ENCODE measurements at regions not wholly inside any gene's neighbourhood (a gene's known extent, or its start where the extent isn't known, plus 50 kb on each side); places are given as distances from the start of the nearest gene placed in this dataset.
A peak's percentile ranks its signal among the peaks of the same experiment; 100 is the strongest.

DNA sequence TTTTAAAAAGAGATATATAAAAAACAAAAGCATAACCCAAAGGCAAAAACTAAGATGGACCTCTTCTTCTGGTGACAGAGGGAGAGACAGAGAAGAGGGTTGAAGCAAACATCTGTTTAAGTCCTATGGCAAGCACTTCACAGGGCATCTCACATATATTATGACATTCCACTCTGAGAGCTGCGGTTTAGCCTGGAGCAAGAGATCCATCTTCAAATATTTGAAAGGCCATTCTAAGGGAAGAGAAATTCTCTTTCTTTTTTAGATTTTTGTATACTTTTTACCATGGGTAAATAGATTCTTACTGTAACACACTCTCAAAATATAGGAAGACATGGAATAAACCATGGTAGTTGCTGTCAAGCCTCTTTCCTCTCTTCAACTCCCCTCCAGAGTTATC, 204.1 kb downstream of the GXYLT1 start:
- ATAC-seq (ENCODE audit: low read depth) = no peak
- Mint-ChIP-seq H3K36me3 (no peaks in the 10 kb centered on the region), H3K4me3 (no peak overlapping the region), H3K4me1 (no peaks in the 10 kb centered on the region), H3K27me3 (peaks cover 14% of the 10 kb centered on the region), H3K9me3 (peaks cover 3% of the 10 kb centered on the region), H3K27ac (no peak overlapping the region)
- DNase-seq (ENCODE audit: low spot score in 2 of 2) = no peak

DNA sequence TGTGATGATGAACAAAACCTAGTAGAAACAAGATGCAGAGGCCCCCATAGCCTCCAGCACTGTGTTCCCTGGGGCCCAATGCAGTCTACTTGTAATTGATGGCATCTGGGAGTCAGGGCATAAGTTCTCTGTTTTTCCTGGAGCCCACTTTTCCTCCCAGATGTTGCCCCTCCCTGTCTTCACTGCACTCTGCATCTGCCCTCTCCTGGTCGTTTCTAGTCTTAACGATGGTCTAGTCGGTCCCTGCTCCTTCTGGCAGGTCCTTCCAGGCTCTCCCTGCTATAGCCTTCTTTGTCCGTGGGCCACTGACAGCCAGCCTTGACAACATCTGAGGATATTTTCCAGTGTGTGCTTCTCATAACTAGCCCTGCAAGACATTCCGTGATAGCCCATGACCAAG, 208.3 kb downstream of the GXYLT1 start:
- Mint-ChIP-seq H3K4me3 (no peak overlapping the region), H3K4me1 (peaks cover 4% of the 10 kb centered on the region), H3K36me3 (no peaks in the 10 kb centered on the region), H3K9me3 (no peaks in the 10 kb centered on the region), H3K27ac (no peak overlapping the region), H3K27me3 (peaks cover 23% of the 10 kb centered on the region)
- DNase-seq (ENCODE audit: low spot score in 2 of 2) = no peak
- no peak for ATAC-seq (ENCODE audit: low read depth)

DNA sequence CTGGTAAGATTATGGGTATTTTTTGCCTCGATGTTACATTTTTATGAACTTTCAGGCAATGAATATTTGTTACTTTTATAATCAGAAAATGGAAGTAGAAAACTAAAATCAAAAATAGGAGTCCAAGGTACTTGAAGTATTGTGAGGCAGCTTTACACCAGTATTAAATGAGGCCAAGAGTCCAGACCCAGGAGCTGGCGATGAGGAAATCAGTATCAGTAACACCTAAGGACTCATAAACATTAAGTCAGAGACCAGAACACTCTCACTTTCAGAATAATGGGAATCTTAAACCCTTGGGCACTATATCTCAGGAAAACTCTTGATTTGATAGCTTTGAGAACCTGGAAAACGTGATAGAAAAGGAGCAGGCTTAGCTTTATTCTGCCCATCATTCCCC, 208.8 kb downstream of the GXYLT1 start:
- ATAC-seq (ENCODE audit: low read depth) (no peak), DNase-seq (ENCODE audit: low spot score in 2 of 2) (no peak)
- Mint-ChIP-seq H3K4me3 (no peak overlapping the region), H3K9me3 (no peaks in the 10 kb centered on the region), H3K36me3 (no peaks in the 10 kb centered on the region), H3K4me1 (peaks cover 6% of the 10 kb centered on the region), H3K27ac (no peak overlapping the region), H3K27me3 (peaks cover 23% of the 10 kb centered on the region)

DNA sequence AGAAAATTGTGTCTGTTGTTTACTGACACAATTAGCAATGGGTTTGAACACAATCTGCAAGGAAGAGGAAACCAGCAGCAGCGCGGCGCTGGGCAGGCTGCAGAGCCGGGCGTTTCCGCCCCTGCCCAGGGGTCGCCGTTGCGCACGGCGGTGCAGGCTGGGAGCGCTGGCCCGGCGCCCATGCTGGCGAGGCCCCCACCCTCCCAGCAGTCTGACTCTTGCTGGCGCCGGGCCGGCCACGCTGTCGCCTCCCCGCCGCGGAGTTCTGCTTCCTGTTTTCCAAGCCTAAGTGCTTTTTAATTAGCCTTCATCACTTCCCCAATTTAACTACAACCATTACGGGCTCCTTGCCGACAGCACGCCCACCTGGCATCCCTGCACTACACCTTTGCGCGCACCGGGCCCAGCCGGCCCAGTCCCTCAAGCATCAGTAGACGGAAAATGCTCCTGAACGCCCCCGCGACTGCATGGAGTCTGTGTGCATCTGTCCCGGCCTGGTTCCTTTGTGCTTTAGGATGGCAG, 212.1 kb downstream of the GXYLT1 start:
- H3K4me1 Mint-ChIP-seq = peaks cover 12% of the 10 kb centered on the region
- no peak overlapping the region for H3K27ac Mint-ChIP-seq
- H3K4me3 Mint-ChIP-seq = peak overlapping the region; percentile 79
- ATAC-seq (ENCODE audit: low read depth) (peak; percentile 82), DNase-seq (ENCODE audit: low spot score in 2 of 2) (peak; percentile 6 to 28)
- H3K9me3 Mint-ChIP-seq = no peaks in the 10 kb centered on the region
- no peaks in the 10 kb centered on the region for H3K36me3 Mint-ChIP-seq
- H3K27me3 Mint-ChIP-seq = peaks cover 20% of the 10 kb centered on the region

DNA sequence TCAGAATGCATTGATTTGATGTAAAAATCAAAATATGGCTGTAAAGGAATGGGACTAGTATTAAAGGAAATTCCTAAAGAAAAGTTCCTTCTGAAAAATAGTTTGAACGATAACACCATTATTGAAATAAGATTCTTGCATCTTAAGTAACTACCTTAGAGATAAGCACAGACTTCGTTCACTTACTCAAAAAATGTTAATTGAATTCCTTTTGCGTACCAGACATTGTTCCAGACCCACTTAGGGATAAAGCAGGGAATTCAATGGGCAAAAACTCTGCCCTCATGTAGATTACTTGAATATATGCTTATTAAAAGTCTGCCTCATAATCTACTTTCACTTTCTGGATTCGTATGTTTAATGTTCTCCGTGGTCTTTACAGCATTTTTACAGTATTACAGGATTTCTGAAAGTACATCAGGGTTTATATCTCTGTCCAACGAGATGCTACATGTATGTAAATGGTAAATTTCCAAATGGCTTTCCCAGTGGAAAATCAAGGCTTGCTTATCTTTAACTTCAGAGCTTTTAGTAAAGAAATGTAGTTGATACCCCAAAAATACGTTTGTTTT, 213.7 kb downstream of the GXYLT1 start:
- Mint-ChIP-seq H3K27me3 (peaks cover 13% of the 10 kb centered on the region), H3K27ac (no peak overlapping the region), H3K4me3 (peak overlapping the region; percentile 28), H3K36me3 (no peaks in the 10 kb centered on the region), H3K9me3 (no peaks in the 10 kb centered on the region), H3K4me1 (peaks cover 12% of the 10 kb centered on the region)
- ATAC-seq (ENCODE audit: low read depth) (no peak), DNase-seq (ENCODE audit: low spot score in 2 of 2) (no peak)

DNA sequence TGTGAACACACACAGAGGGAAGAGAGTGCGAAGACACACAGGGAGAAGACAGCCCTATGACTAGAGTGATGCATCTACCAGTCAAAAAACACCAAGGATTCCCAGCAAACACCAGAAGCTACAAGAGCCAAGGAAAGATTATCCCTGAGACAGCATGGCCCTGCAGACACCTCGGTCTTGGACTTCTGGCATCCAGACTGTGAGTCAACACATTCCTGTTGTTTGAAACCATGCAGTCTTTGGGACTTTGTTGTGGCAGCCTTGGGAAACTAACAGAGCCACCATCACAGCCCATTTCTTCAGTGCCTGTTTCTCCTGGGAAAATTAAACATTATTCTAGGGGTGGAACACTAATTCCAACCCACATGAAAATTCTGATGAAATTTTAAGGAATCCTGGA, 220.6 kb downstream of the GXYLT1 start:
- no peak overlapping the region for H3K4me3 Mint-ChIP-seq
- no peaks in the 10 kb centered on the region for H3K9me3 Mint-ChIP-seq
- no peak for DNase-seq (ENCODE audit: low spot score in 2 of 2)
- H3K36me3 Mint-ChIP-seq = no peaks in the 10 kb centered on the region
- H3K27me3 Mint-ChIP-seq = no peaks in the 10 kb centered on the region
- ATAC-seq (ENCODE audit: low read depth) = no peak
- H3K27ac Mint-ChIP-seq = no peak overlapping the region
- no peaks in the 10 kb centered on the region for H3K4me1 Mint-ChIP-seq

DNA sequence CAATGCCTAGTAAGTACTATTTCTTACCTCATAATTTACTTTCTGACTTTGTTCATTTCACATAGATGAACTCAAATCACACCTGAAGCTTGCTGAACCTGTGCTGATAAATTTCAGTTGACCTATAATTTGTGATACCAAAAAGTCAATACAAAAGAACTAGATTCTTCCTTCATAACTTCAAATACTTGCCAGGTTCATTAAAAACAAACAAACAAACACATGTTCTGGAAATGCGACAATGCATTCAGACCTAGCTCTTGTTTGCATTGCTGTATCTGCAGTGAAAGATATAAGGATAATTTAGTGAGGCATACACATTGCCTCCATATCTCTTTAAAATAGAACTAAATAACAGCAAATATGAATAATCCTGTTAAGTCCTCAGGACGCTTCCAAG, 221.3 kb downstream of the GXYLT1 start:
- Mint-ChIP-seq H3K4me3 (no peak overlapping the region), H3K9me3 (no peaks in the 10 kb centered on the region), H3K27ac (no peak overlapping the region), H3K27me3 (no peaks in the 10 kb centered on the region), H3K36me3 (no peaks in the 10 kb centered on the region), H3K4me1 (no peaks in the 10 kb centered on the region)
- no peak for ATAC-seq (ENCODE audit: low read depth)
- no peak for DNase-seq (ENCODE audit: low spot score in 2 of 2)

DNA sequence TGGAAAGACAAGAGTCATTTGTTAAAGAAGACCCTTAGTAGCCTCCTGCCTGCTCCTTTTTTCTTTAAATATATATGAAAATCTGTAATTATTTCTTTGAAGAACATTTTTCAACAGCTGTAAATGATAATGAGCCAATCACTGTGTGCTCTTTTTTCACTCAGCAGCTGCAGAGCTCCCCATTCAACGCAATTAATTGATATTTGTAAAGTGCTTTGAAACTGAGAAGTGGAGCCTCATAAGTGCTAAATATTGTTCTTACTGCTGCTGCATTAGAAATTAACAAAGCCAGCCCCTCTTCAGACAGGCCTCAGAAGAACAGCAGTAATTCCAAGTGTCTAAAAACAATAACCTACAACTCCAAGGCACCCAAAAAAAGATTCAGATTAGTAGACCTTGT, 224.3 kb downstream of the GXYLT1 start:
- no peaks in the 10 kb centered on the region for H3K36me3 Mint-ChIP-seq
- H3K4me1 Mint-ChIP-seq = peaks cover 4% of the 10 kb centered on the region
- peaks cover 4% of the 10 kb centered on the region for H3K27me3 Mint-ChIP-seq
- no peak overlapping the region for H3K4me3 Mint-ChIP-seq
- ATAC-seq (ENCODE audit: low read depth) (no peak), DNase-seq (ENCODE audit: low spot score in 2 of 2) (no peak)
- H3K27ac Mint-ChIP-seq = no peak overlapping the region
- H3K9me3 Mint-ChIP-seq = no peaks in the 10 kb centered on the region

DNA sequence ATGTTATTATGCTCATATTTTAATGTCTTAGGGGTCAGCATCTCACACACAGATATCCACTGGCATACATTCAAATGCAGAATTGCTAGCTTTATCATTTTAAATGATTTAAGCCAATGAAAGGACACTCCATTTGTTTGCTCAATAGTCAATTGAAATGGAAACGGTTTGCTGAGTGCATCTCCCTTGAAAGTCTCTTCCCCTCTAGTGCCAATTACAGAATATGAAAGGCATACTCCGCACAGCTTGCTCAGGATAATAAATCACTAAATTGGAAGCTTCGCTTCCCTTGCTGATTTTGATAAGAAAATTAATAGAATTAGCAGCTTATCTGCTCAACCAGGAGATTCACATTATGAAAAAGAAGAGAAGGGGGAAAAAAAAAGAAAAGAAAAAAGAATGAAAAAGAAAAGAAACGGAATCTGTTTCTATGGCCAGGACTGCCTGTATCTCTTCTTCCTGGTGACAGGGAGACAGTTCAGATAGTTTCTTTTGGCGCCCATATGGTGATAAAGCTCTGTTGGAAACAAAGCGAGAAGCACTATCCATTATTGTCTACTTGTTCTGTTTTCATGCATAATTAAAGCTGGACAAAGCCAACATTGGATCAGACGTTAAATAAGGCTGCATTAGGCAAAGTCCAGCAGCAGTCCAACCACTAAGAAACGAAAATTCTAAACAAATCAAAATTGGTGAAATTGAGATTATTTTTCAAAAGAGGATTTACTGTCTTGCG, 225.0 kb downstream of the GXYLT1 start:
- DNase-seq (ENCODE audit: low spot score in 2 of 2) = no peak
- no peak overlapping the region for H3K27ac Mint-ChIP-seq
- no peaks in the 10 kb centered on the region for H3K9me3 Mint-ChIP-seq

DNA sequence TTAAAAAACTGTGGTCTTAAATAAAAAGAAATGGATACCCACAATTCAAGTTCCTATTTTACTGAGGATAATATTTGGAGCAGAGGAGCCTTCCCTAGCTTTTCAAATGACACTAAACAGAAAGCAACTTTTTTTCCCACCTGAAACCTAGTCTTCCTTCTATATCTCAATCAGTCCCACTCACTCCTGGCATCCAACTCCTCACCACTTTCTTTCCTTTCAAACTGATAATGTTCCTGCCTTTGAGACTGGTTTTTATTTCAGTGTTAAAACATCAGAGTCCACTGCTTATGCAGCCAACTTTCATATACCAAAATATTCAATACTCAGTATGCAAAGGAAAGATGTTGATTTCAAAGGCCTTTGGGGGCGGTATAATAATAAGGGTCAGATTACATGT, 225.6 kb downstream of the GXYLT1 start:
- Mint-ChIP-seq H3K4me1 (peaks cover 11% of the 10 kb centered on the region), H3K4me3 (no peak overlapping the region), H3K36me3 (no peaks in the 10 kb centered on the region), H3K27ac (no peak overlapping the region), H3K27me3 (peaks cover 4% of the 10 kb centered on the region), H3K9me3 (peaks cover under 1% of the 10 kb centered on the region)
- ATAC-seq (ENCODE audit: low read depth) (no peak), DNase-seq (ENCODE audit: low spot score in 2 of 2) (no peak)

More for the DNA sequence above, 225.0 kb downstream of the GXYLT1 start:
- H3K4me3 Mint-ChIP-seq = no peak overlapping the region
- H3K27me3 Mint-ChIP-seq = peaks cover 4% of the 10 kb centered on the region
- peaks cover 5% of the 10 kb centered on the region for H3K4me1 Mint-ChIP-seq
- H3K36me3 Mint-ChIP-seq = no peaks in the 10 kb centered on the region
- ATAC-seq (ENCODE audit: low read depth) = no peak

DNA sequence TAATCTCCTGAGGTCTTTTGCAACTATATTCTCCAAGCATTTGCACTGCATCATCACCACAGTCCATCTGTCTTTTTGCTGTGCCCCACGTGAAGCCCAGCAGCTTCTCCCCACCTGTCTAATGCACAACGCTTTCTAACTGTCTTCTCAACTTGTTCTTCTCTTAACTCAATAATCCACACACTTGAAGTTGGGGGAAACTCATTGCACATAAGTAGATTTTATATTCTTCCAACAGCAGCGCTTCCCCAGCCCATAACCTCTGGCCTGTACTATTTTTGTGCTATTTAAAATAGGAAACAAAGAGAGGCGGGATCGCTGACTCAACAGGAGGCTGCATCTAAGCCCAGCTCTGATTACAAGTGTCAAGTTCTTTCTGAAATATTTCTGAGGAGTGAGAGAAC, 226.7 kb downstream of the GXYLT1 start:
- H3K36me3 Mint-ChIP-seq = no peaks in the 10 kb centered on the region
- no peak for DNase-seq (ENCODE audit: low spot score in 2 of 2)
- H3K4me1 Mint-ChIP-seq = peaks cover 16% of the 10 kb centered on the region
- H3K9me3 Mint-ChIP-seq = peaks cover 4% of the 10 kb centered on the region
- no peak for ATAC-seq (ENCODE audit: low read depth)
- H3K27me3 Mint-ChIP-seq = peaks cover 4% of the 10 kb centered on the region
- no peak overlapping the region for H3K4me3 Mint-ChIP-seq
- H3K27ac Mint-ChIP-seq = no peak overlapping the region

DNA sequence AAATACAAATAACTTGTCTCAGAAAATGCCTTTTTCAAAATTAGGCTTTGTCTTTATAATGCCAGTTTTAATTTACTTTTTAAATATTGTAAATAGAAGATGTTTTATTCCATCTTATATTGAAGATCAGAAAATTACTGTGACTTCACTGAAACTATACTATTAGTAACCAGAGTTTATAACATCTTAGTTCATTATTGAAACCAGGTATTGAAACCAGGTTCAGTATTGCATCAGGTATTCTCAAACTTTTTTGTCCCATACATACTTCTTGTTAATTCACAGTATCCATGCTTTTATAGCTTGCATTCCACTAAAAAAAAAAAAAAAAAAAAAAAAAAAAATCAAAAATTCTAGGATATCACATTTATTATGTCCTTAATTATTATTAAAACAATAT, 227.5 kb downstream of the GXYLT1 start:
- Mint-ChIP-seq H3K9me3 (peaks cover 4% of the 10 kb centered on the region), H3K27ac (no peak overlapping the region), H3K27me3 (peaks cover 4% of the 10 kb centered on the region), H3K36me3 (no peaks in the 10 kb centered on the region), H3K4me3 (no peak overlapping the region), H3K4me1 (peaks cover 16% of the 10 kb centered on the region)
- ATAC-seq (ENCODE audit: low read depth) (no peak), DNase-seq (ENCODE audit: low spot score in 2 of 2) (no peak)

DNA sequence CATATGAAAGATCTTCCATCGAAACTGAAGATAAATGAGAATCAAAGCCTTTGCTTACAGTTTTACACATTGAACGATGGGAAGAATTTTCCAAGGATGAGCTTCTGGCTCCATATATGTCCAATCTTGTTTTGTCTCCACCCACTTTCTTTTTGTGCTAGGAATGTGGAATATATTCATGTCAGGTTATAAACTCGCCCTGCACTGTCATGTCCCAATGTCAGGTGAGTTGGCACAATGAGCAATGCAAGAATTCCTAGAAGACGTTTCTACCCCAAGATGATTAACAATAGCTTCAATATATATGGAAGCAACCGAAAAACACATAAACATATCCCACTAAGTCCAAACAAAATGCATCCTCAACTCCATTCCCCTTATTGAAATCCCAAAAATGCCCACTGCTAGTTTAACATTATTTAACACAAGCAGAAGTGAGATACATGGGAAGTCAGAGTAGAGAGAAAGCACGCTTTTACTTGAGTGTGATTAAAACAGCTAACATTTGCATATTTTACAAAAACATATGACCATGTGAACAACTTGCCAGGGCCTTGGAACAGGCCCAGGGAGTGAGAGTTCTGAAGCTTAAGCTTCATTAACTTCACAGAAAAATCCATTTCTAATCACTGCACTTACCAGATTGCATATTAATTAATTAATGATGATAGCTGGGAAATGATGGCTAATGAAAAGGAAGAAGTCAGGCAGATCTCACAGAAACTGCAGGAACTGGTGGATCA, 233.9 kb downstream of the GXYLT1 start:
- no peaks in the 10 kb centered on the region for H3K36me3 Mint-ChIP-seq
- no peaks in the 10 kb centered on the region for H3K27me3 Mint-ChIP-seq
- DNase-seq (ENCODE audit: low spot score in 2 of 2) = no peak
- no peak overlapping the region for H3K27ac Mint-ChIP-seq
- ATAC-seq (ENCODE audit: low read depth) = no peak
- H3K4me3 Mint-ChIP-seq = no peak overlapping the region
- peaks cover 4% of the 10 kb centered on the region for H3K9me3 Mint-ChIP-seq
- peaks cover 12% of the 10 kb centered on the region for H3K4me1 Mint-ChIP-seq

DNA sequence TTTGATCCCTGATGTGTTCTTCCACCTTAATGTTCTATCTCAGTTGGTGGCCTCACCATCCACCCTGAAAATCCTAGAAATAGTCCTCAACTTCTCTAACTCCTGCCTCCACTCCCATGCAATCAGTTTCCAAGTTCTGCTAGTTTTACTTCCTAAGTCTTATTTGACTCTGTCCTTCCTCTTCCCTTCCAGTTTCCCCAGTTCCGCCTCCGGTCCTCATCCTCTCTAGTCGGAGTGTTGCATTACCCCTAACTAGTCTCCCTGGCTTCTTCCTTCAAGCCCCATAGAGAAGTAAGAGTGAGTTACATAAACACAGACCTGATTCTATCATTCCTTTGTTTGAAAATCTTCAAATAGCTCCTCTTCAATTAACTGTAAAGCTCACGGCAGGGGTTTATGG, 236.5 kb downstream of the GXYLT1 start:
- no peak overlapping the region for H3K27ac Mint-ChIP-seq
- no peaks in the 10 kb centered on the region for H3K9me3 Mint-ChIP-seq
- H3K27me3 Mint-ChIP-seq = peaks cover 2% of the 10 kb centered on the region
- ATAC-seq (ENCODE audit: low read depth) (no peak), DNase-seq (ENCODE audit: low spot score in 2 of 2) (no peak)
- no peaks in the 10 kb centered on the region for H3K4me1 Mint-ChIP-seq
- H3K4me3 Mint-ChIP-seq = no peak overlapping the region
- no peaks in the 10 kb centered on the region for H3K36me3 Mint-ChIP-seq
